Small intestine (tissue), 7 donors: ENCODE measurements at regions not wholly inside any gene's neighbourhood (a gene's known extent, or its start where the extent isn't known, plus 50 kb on each side); places are given as distances from the start of the nearest gene placed in this dataset.
"Not testable (repeated sequence)": the region's sequence is repeated elsewhere in the genome, so short reads cannot be mapped to it uniquely, and the experiment has no call there.

Experiments
- DNase-seq, 2 donors: peaks; one replicate each; pipeline versions ENCODE4 v3.0.0 to v3.0.0-alpha.2; 2013
- FAIRE-seq: peaks from 2 replicates; lab custom pipeline; 2012; peaks lifted over from hg19 to GRCh38; lab: Jason Lieb, UNC
- H3K27ac ChIP-seq, 3 donors: one replicate each; pipeline ENCODE4 v1.5.1; 2013; ENCODE audit warnings: low read length in 2 of 3, mild to moderate bottlenecking in 2 of 3, control low read depth in 1 of 3, inconsistent platforms in 1 of 3, low read depth in 1 of 3, moderate library complexity in 1 of 3
- H3K27me3 ChIP-seq, 3 donors: one replicate each; pipeline ENCODE4 v1.6.1; 2013; ENCODE audit warnings: low read length in 3 of 3, inconsistent platforms in 1 of 3; ENCODE audit not compliant: control insufficient read depth in 3 of 3, insufficient read depth in 3 of 3
- H3K36me3 ChIP-seq, 3 donors: one replicate each; pipeline ENCODE4 v1.6.1; 2013; ENCODE audit warnings: low read length in 3 of 3, inconsistent platforms in 1 of 3, low read depth in 1 of 3, mild to moderate bottlenecking in 1 of 3, moderate library complexity in 1 of 3; ENCODE audit not compliant: control insufficient read depth in 3 of 3, insufficient read depth in 2 of 3
- H3K4me1 ChIP-seq, 3 donors: one replicate each; pipeline ENCODE4 v1.6.1; 2013; ENCODE audit warnings: low read length in 2 of 3, inconsistent platforms in 1 of 3, low read depth in 1 of 3, mild to moderate bottlenecking in 1 of 3, moderate library complexity in 1 of 3; ENCODE audit not compliant: control insufficient read depth in 3 of 3, insufficient read depth in 2 of 3
- H3K4me3 ChIP-seq, 3 donors: one replicate each; pipeline ENCODE4 v1.5.1; 2013; ENCODE audit warnings: low read length in 3 of 3, control low read depth in 1 of 3, inconsistent platforms in 1 of 3, low read depth in 1 of 3, mild to moderate bottlenecking in 1 of 3, moderate library complexity in 1 of 3
- H3K9me3 ChIP-seq, 2 donors: one replicate each; pipeline ENCODE4 v1.6.1; 2013; ENCODE audit warnings: low read depth in 1 of 2, low read length in 1 of 2; ENCODE audit not compliant: control insufficient read depth in 2 of 2, insufficient read depth in 1 of 2
- WGBS, 3 donors: extraction: QIAGEN DNeasy Blood & Tissue Kit; methylation state at CpG; one replicate each; pipeline ENCODE4 v1.1.7; 2013; 5-methylcytosine and 5-hydroxymethylcytosine counted together
- donor health status: healthy with polysubstance abuse.
- donor health status: control.
- donor health status: control.
- donor health status: Bipolar disorder and iron deficiency.
- donor health status: healthy.

DNA sequence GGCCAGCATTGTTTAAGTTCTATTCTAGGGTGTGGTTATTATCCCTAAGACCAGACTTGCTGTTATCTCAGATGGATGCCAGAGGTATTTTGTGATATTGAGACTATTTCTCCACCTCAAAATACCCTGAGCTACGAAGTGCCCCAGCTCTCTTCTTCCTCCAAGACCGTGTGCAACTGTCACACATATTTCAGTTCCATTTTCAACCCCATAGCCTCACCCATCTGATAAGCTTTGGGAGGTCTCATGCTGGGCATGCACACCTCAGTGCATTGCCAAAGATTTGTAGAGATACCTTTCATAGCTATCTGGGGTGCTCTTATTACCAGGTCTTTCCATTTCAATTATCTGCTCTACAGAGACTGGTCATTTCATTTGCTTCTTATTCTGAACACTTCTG lies 815.8 kb upstream of the EYS start:
- Histone ChIP-seq H3K4me1 (no peaks in the 10 kb centered on the region), H3K27ac (no peak overlapping the region), H3K9me3 (peaks cover 0 to 2% of the 10 kb centered on the region in 2 donors), H3K4me3 (no peak overlapping the region), H3K27me3 (no peaks in the 10 kb centered on the region), H3K36me3 (no peaks in the 10 kb centered on the region)
- FAIRE-seq = no peak
- 73 to 78% (median 76%) methylated on average over 2 of the region's 2 CpGs for WGBS, 3 donors
- no peak for DNase-seq

DNA sequence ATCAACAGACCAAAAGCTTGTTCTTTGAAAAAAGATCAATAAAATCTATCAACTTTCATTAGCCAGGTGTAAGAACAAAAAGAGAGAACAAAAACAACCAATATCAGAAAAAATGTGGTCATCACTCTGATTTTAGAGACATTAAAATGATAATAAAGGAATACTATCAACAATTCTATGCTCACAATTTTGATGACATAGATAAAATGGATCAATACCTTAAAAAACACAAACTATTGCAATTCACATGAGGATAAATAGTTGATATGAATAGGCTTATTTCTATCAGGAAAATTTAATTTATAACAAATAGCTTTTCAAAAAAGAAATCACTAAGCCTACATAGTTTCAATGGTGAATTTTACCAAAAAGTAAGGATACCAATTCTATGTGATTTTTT lies 809.4 kb upstream of the EYS start:
- Histone ChIP-seq H3K4me1 (no peaks in the 10 kb centered on the region), H3K36me3 (no peaks in the 10 kb centered on the region), H3K27ac (no peak overlapping the region), H3K27me3 (no peaks in the 10 kb centered on the region), H3K9me3 (no peaks in the 10 kb centered on the region), H3K4me3 (no peak overlapping the region)
- DNase-seq (no peak), FAIRE-seq (no peak)

DNA sequence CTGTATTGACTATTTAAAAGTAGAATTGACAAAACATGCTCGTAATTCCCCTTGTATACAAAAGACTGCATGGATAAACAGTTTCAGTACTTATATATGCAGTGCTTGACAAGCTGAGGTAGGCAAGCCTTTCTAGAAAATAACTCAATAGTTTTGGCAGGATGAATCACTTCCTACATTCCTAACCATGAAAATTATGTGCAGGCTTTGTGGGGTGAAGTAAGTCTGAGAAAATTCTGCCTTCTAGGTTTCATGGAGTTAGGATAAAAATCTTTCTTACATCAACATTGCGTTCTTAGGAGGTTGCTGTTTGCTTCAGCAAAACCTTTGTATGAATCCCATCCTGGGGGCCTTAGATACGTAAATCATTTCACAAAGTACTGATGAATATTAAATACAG lies 801.4 kb upstream of the EYS start:
- no peak for FAIRE-seq
- H3K27ac ChIP-seq = no peak overlapping the region
- no peaks in the 10 kb centered on the region for H3K36me3 ChIP-seq
- no peaks in the 10 kb centered on the region for H3K4me1 ChIP-seq
- no peak overlapping the region for H3K4me3 ChIP-seq
- no peak for DNase-seq
- no peaks in the 10 kb centered on the region for H3K9me3 ChIP-seq
- no peaks in the 10 kb centered on the region for H3K27me3 ChIP-seq
- 63 to 74% (median 67%) methylated on average over 3 of the region's 3 CpGs for WGBS, 3 donors

DNA sequence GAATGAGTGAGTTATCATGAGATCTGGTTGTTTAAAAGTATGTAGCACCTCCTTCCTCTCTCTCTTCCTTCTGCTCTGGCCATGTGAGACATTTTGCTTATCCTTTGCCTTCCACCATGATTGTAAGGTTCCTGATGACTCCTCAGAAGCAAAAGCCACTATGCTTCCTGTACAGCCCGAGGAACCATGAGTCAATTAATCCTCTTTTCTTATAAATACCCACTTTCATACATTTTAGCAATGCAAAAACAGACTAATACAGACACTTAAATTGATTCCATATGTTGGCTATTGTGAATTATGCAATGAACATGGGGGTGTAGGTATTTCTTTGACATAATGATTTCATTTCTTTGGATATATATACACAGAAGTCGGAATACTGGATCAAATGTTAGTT lies 792.8 kb upstream of the EYS start:
- H3K4me1 ChIP-seq = no peaks in the 10 kb centered on the region
- H3K36me3 ChIP-seq = no peaks in the 10 kb centered on the region
- no peak overlapping the region for H3K27ac ChIP-seq
- no peaks in the 10 kb centered on the region for H3K9me3 ChIP-seq
- DNase-seq (no peak), FAIRE-seq (no peak)
- no peaks in the 10 kb centered on the region for H3K27me3 ChIP-seq
- 69 to 83% (median 78%) methylated on average over 2 of the region's 2 CpGs for WGBS, 3 donors
- no peak overlapping the region for H3K4me3 ChIP-seq

DNA sequence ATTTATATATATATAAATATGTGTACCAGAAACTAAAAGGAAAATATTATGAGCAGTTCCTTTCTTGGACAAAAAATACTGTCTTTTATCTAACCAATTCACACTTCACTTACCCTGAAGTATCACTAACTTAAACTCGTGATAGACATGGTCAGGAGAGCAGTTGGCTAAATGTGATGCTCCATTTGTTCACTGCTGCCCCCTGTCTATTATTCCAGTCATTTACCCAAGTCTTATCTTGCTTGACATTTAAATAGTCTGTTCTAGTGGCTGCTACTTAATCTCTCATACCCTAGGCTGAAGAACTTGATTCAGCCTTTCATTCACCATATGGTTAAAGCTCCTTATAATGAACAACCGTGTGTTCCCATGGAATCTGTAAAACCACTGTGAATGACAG lies 789.6 kb upstream of the EYS start:
- 14 to 28% (median 16%) methylated on average over 2 of the region's 2 CpGs for WGBS, 3 donors
- FAIRE-seq = no peak

DNA sequence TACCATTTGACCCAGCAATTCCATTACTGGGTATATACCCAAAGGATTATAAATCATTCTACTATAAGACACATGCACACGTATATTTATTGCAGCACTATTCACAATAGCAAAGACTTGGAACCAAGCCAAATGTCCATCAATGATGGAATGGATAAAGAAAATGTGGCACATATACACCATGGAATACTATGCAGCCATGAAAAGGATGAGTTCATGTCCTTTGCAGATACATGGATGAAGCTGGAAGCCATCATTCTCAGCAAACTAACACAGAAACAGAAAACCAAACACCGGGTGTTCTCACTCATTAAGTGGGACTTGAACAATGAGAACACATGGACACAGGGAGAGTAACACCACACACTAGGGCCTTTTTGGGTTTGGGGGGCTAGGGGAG lies 787.6 kb upstream of the EYS start:
- WGBS, 3 donors = 85 to 94% (median 89%) methylated on average over 2 of the region's 2 CpGs
- DNase-seq, H3K9me3 ChIP-seq, H3K27ac ChIP-seq, H3K27me3 ChIP-seq, H3K4me3 ChIP-seq, H3K4me1 ChIP-seq, FAIRE-seq, H3K36me3 ChIP-seq: not testable (repeated sequence)

More for the DNA sequence above, 789.6 kb upstream of the EYS start:
- Histone ChIP-seq H3K4me3 (no peak overlapping the region), H3K27ac (no peak overlapping the region), H3K9me3 (no peaks in the 10 kb centered on the region), H3K27me3 (no peaks in the 10 kb centered on the region), H3K4me1 (no peaks in the 10 kb centered on the region), H3K36me3 (no peaks in the 10 kb centered on the region)
- DNase-seq = no peak

DNA sequence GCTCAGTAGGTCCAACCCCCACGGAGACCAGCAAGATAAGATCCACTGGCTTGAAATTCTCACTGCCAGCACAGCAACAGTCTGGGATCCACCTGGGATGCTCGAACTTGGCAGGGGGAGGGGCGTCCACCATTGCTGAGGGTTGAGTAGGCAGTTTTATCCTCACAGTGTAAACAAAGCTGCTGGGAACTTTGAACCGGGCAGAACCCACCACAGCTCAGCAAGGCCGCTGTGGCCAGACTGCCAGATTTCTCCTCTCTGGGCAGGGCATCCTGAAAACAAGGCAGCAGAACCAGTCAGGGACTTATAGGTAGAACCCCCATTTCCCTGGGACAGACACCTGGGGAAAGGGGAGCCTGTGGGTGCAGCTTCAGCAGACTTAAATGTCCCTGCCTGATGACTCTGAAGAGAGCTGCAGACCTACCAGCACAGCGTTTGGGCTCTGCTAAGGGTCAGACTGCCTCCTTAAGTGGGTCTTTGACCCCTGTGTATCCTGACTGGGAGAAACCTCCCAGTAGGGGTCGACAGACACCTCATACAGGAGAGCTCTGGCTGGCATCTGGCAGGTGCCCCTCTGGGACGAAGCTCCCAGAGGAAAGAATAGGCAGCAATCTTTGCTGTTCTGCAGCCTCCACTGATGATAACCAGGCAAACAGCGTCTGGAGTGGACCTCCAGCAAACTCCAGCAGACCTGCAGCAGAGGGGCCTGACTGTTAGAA lies 782.4 kb upstream of the EYS start:
- H3K4me1 ChIP-seq = no peaks in the 10 kb centered on the region
- peaks cover 0 to 5% of the 10 kb centered on the region in 2 donors for H3K9me3 ChIP-seq
- H3K4me3 ChIP-seq = no peak overlapping the region
- no peak overlapping the region for H3K27ac ChIP-seq
- 42 to 68% (median 53%) methylated on average over 9 of the region's 9 CpGs for WGBS, 3 donors
- FAIRE-seq = no peak
- DNase-seq = no peak
- H3K36me3 ChIP-seq = no peaks in the 10 kb centered on the region
- H3K27me3 ChIP-seq = no peaks in the 10 kb centered on the region

DNA sequence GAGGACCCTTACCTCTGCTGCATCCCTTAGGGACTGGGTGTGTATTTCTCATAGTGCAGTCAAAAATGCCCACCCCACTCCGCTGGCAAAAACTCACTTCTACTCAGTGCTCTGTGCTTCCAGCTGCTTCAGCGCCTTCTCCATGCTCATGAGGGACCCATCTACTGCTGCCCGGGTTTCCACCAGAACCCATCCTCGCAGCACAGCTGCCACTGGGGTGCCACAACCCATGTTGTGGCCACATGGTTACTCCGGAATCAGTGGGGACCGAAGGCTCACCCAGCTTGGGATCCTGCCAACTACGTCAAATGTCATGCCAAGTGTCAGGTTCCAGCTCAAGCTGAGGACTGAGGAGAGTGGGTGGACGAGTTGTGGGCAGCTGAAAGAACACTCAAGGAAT lies 774.2 kb upstream of the EYS start:
- H3K9me3 ChIP-seq = peaks cover 1 to 19% of the 10 kb centered on the region in 2 donors
- DNase-seq = no peak
- H3K4me3 ChIP-seq = no peak overlapping the region
- FAIRE-seq = no peak
- H3K4me1 ChIP-seq = no peaks in the 10 kb centered on the region
- H3K36me3 ChIP-seq = no peaks in the 10 kb centered on the region
- H3K27ac ChIP-seq = no peak overlapping the region
- WGBS, 3 donors = 79 to 87% (median 81%) methylated on average over 8 of the region's 8 CpGs
- no peaks in the 10 kb centered on the region for H3K27me3 ChIP-seq

DNA sequence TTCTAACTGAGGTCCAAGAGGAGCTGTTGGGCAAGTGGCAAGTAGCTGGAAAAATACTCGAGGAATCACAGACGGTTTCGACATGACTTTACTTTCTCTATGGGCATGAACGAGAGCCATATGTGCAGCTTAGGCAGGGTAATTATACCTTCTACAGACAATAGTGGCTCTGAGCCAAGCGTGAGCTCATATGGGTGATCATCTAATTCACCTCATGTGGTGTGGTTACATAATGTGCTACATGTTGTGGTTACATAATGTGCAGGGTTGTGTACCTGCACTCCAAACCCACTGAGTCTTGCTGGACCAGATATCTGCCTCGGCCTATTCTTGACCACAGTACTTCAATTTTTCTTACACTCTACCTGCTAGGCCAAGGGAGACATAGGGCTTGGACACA lies 771.7 kb upstream of the EYS start:
- DNase-seq = no peak
- no peaks in the 10 kb centered on the region for H3K27me3 ChIP-seq
- H3K9me3 ChIP-seq = peaks cover 1 to 19% of the 10 kb centered on the region in 2 donors
- H3K27ac ChIP-seq = no peak overlapping the region
- no peaks in the 10 kb centered on the region for H3K36me3 ChIP-seq
- FAIRE-seq = no peak
- 86 to 90% (median 87%) methylated on average over 6 of the region's 6 CpGs for WGBS, 3 donors
- no peak overlapping the region for H3K4me3 ChIP-seq
- no peaks in the 10 kb centered on the region for H3K4me1 ChIP-seq
